Glomerular endothelial cell (primary cell): ENCODE measurements at regions not wholly inside any gene's neighbourhood (a gene's known extent, or its start where the extent isn't known, plus 50 kb on each side); places are given as distances from the start of the nearest gene placed in this dataset.
A peak's percentile ranks its signal among the peaks of the same experiment; 100 is the strongest.
"Not testable (repeated sequence)": the region's sequence is repeated elsewhere in the genome, so short reads cannot be mapped to it uniquely, and the experiment has no call there.

Source experiments
- DNase-seq: peaks from one replicate; pipeline ENCODE4 v3.0.0-alpha.2; 2011; ENCODE audit warnings: low read depth, low spot score; ENCODE audit errors: extremely low read depth

- DNase-seq: no peak
These were observed 730.9 kb downstream of the STPG2 start for GRCh38 chr4:97412331-97412730.

- DNase-seq: no peak
These were observed 729.1 kb downstream of the STPG2 start for GRCh38 chr4:97414161-97414560.

GRCh38 chr4:97432551-97432950 is 710.7 kb downstream of the STPG2 start:
- DNase-seq: no peak

DNA sequence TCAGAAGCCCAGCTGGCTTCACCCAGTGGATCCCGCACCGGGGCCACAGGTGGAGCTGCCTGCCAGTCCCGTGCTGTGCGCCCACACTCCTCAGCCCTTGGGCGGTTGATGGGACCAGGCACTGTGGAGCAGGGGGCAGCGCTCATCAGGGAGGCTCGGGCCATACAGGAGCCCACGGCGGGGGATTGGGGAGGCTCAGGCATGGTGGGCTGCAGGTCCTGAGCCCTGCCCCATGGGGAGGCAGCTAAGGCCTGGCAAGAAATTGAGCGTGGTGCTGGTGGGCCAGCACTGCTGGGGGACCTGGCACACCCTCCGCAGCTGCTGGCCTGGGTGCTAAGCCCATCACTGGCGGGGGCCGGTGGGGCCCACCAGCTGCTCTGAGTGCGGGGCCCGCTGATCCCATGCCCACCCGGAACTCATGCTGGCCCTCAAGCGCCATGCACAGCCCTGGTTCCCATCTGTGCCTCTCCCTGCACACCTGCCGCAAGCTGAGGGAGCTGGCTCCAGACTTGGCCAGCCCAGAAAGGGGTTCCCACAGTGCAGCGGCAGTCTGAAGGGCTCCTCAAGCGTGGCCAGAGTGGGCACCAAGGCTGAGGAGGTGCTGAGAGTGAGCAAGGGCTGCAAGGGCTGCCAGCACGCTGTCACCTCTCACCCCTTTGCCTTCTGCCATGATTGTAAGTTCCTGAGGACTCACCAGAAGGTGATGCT is 705.1 kb downstream of the STPG2 start:
- DNase-seq: not testable (repeated sequence)

GRCh38 chr4:97453186-97453585 is 690.1 kb downstream of the STPG2 start:
- DNase-seq: no peak

GRCh38 chr4:97457253-97457652 is 686.0 kb downstream of the STPG2 start:
- DNase-seq: no peak

DNA sequence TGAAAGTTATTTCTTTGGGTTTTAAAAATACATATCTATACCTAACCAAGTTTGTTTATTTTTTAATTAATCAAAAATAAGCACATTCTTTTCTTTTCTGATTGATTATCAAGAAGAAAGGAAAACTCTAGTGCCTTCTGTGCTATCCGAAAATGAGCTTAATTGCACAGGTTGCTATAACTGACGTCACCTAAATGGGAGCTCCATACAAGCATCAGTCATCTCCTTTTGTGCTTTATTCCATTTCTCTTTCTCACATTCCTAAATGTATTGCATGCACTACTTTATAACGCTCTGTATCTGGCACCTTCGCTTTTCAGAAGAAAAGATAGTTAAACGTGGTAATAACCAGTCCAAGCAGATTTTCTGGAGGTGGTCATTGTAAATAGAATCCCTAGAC is 675.0 kb downstream of the STPG2 start:
- no peak for DNase-seq

DNA sequence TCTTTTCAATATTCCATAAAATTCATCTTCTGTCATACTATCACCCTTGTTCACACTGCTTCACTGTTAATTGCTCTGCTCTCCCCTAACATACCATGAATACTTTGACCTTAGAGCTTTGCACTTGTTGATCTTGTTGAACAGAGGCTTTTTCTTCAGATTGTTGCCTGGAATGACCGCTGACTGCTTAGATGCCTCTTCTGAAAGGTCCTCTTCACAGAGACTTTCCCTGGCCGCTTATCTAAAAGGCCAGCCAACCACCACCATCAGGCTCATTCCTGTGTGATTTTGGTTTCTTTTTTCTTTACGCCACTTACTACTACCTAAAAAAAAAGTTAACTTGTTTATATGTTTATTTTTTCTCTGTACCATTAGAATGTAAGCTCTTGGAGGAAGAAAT is 667.7 kb downstream of the STPG2 start:
- no peak for DNase-seq

DNA sequence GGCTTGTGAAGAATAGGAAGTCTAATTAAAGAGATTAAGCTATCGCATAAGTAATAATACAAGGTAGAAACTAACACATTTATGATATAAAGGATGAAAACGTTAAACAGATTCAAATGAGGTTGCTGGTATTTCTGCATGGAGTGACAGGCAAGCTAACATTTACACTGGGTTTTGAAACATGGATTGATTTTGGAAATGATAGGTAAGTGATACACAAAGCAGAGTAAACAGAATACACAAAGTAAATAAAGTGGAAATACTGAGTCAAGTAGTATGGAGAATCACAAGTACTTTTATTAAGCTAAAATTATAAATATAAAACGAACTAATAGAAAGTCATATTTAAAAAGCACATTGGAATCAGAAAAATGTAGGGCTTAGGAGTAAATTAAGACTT is 665.3 kb downstream of the STPG2 start:
- no peak for DNase-seq

- no peak for DNase-seq
These were observed 663.9 kb downstream of the STPG2 start for GRCh38 chr4:97479388-97479787.

DNA sequence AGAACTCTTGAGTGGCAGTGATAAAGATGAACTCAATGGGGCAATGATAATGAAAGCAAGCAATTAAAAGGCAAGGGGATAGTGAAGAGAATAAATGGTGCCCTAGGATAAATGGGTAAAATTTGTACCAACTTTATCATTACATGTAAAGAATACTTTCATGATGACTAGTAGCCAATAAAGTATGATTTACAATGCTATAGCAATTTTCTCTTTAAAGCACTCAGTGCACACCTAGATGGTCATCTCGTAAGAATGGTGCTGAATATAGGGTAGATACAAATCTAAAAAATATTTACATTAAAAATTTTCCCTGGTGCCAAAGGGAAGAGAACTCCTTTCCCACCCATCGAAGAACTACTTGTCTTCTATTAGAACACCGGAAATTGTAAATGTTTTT is 651.4 kb downstream of the STPG2 start:
- no peak for DNase-seq

DNA sequence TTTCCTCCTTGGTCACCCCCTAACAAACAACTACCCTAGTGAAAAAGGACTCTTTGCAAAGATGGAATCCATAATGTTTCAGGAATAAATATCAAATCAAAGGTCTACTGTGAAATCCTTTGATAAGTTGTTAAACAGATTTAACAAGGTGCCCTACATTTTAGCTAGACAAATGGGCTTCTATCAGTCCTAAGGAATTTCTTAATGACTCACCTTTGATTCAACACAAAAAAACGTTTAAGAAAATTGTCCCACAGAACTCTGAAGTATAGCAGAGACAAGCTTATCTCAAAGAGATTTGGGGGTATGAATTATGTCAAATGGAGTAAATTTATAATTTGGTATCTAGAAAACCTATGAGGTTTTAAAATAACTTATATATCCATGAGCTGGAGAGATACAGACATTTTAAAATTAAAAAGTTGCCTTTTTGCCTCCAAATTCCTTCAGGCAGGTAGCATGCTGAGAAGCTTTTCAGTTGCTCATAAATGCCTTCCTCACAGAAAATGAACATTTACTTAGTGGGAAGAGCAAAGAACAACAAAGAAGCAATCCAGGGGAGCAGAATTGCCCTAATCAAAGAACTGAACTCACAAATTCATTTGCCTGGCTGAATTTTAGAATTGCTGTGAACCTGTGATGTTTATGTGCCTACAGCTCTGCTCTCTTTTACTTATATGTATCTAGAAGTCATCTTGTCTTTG is 649.3 kb downstream of the STPG2 start:
- DNase-seq: no peak

GRCh38 chr4:97496298-97496873 is 646.9 kb downstream of the STPG2 start:
- DNase-seq: no peak

GRCh38 chr4:97498875-97499274 is 644.4 kb downstream of the STPG2 start:
- no peak for DNase-seq

GRCh38 chr4:97500423-97500822 is 642.9 kb downstream of the STPG2 start:
- no peak for DNase-seq

GRCh38 chr4:97504713-97505112 is 638.6 kb downstream of the STPG2 start:
- DNase-seq: no peak

DNA sequence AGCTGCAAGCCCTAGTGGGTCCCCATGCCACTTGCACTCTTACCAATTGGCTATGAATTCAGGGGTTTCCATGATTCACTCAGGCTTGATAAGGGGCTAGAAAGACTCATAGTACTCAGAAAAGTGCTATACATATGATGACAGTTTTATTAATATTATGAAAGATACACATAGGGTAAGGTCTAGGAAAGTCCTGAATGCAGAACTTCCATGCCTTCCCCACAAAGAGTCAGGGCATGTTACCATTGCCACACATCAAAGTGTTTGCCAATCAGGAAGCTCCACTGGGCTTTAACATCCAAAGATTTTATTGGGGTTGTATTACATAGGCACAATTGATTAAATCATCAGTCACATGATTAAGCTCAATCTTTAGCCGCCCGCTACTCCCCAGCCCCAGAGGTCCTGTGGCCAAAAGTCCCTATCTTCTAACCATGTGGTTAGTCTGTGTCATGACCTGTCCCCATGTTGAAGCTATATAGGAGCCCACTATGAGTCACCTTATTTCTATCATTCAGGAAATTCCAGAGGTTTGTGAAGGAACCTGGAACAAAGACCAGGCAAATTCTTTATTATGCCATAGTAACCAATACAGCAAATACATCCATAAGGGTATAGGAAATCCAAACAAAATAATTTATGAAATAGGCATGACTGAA is 635.6 kb downstream of the STPG2 start:
- peak; percentile 65 for DNase-seq
